Tibial nerve (tissue), 3 donors: ENCODE measurements at regions not wholly inside any gene's neighbourhood (a gene's known extent, or its start where the extent isn't known, plus 50 kb on each side); places are given as distances from the start of the nearest gene placed in this dataset.

Source experiments
- CTCF ChIP-seq, 5 experiments: fragments of 200-600 bp in 3 of 5; fragments of 450-650 bp in 2 of 5; sonication (generic) in 3 of 5; IDR thresholded peaks; one replicate each; pipeline ENCODE4 v1.5.1; 2016 to 2019; ENCODE audit warnings: antibody characterized with exemption in 5 of 5, mild to moderate bottlenecking in 3 of 5, moderate library complexity in 2 of 5
- POLR2A ChIP-seq, 2 donors: fragments of 450-650 bp; IDR thresholded peaks; one replicate each; pipeline ENCODE4 v1.6.1; 2017; ENCODE audit warnings: antibody characterized with exemption in 2 of 2, mild to moderate bottlenecking in 2 of 2, moderate library complexity in 2 of 2

- TF ChIP-seq CTCF (IDR thresholded peaks at IDR 0.05) (no peak), POLR2A (IDR thresholded peaks at IDR 0.05) (no peak)
These were observed 110.3 kb upstream of the BTN3A2 start for GRCh38 chr6:26254724-26255123.
